VCaP (cell line): ENCODE measurements at regions not wholly inside any gene's neighbourhood (a gene's known extent, or its start where the extent isn't known, plus 50 kb on each side); places are given as distances from the start of the nearest gene placed in this dataset.

Source experiments
- H3K27ac ChIP-seq: fragments of 450-650 bp; 2 replicates; pipeline ENCODE4 v1.5.1; 2017
- CTCF ChIP-seq: fragments of 450-650 bp; conservative IDR thresholded peaks from 2 replicates; pipeline ENCODE4 v1.5.1; 2017; ENCODE audit warnings: mild to moderate bottlenecking, moderate library complexity

GRCh38 chr5:135255461-135256178, 143.4 kb downstream of the MACROH2A1 start:
- TF ChIP-seq CTCF: no peak
- no peak overlapping the region for H3K27ac ChIP-seq

- H3K27ac ChIP-seq: no peak overlapping the region
- TF ChIP-seq CTCF: no peak
Observed at GRCh38 chr5:135254183-135254582, 144.8 kb downstream of the MACROH2A1 start.

GRCh38 chr5:135253601-135254178, 145.3 kb downstream of the MACROH2A1 start:
- TF ChIP-seq CTCF: no peak
- no peak overlapping the region for H3K27ac ChIP-seq

- TF ChIP-seq CTCF: no peak
- H3K27ac ChIP-seq: no peak overlapping the region
Observed at GRCh38 chr5:135251093-135251492, 147.9 kb downstream of the MACROH2A1 start.

GRCh38 chr5:135250671-135251070, 148.4 kb downstream of the MACROH2A1 start:
- no peak overlapping the region for H3K27ac ChIP-seq
- no peak for TF ChIP-seq CTCF

- TF ChIP-seq CTCF: no peak
- no peak overlapping the region for H3K27ac ChIP-seq
Observed at GRCh38 chr5:135249658-135250057, 149.4 kb downstream of the MACROH2A1 start.

- TF ChIP-seq CTCF: no peak
- no peak overlapping the region for H3K27ac ChIP-seq
Observed at GRCh38 chr5:135248801-135249231, 150.2 kb downstream of the MACROH2A1 start.
